ENCODE measurements at regions not wholly inside any gene's neighbourhood (a gene's known extent, or its start where the extent isn't known, plus 50 kb on each side); places are given as distances from the start of the nearest gene placed in this dataset.
A peak's percentile ranks its signal among the peaks of the same experiment; 100 is the strongest.

GRCh38 chr1:34657849-34658248 is 97.0 kb upstream of the GJB5 start:
- 83% methylated on average over 2 of the region's 2 CpGs for WGBS
- H3K4me1 ChIP-seq (ENCODE audit: control insufficient read depth in 4 of 4, insufficient read depth in 4 of 4, low read length in 3 of 4): no peaks in the 10 kb centered on the region
- no peak overlapping the region for H3K9ac ChIP-seq (ENCODE audit: low read depth in 1 of 2, low read length in 2 of 2)
- no peak overlapping the region for H3K27ac ChIP-seq (ENCODE audit: low read depth in 1 of 2, low read length in 2 of 2)
- no peak for TF ChIP-seq RAD21 (IDR thresholded peaks at IDR 0.05)
- TF ChIP-seq HNF4G (IDR thresholded peaks at IDR 0.05): no peak
- TF ChIP-seq SP1 (IDR thresholded peaks at IDR 0.05): no peak
- TF ChIP-seq NR2F2 (IDR thresholded peaks at IDR 0.05): no peak
- no peak for TF ChIP-seq TAF1 (conservative IDR thresholded peaks at IDR 0.05)
- TF ChIP-seq MAX (IDR thresholded peaks at IDR 0.05): no peak
- peaks cover 0 to 3% (median under 1%) of the 10 kb centered on the region in 4 donors for H3K27me3 ChIP-seq (ENCODE audit: control insufficient read depth in 4 of 4, insufficient read depth in 4 of 4, low read length in 3 of 4)
- no peaks in the 10 kb centered on the region for H3K9me3 ChIP-seq (ENCODE audit: control insufficient read depth in 4 of 4, low read length in 3 of 4)
- DNase-seq (ENCODE audit: low spot score): no peak
- H3K4me3 ChIP-seq (ENCODE audit: low read depth in 1 of 3, low read length in 3 of 3): no peak overlapping the region
- H3K36me3 ChIP-seq (ENCODE audit: control insufficient read depth in 4 of 4, insufficient read depth in 3 of 4, low read depth in 1 of 4, low read length in 3 of 4): no peaks in the 10 kb centered on the region

GRCh38 chr1:34663031-34663430 is 91.8 kb upstream of the GJB5 start:
- peaks cover 0 to 6% (median under 1%) of the 10 kb centered on the region in 4 donors for H3K27me3 ChIP-seq (ENCODE audit: control insufficient read depth in 4 of 4, insufficient read depth in 4 of 4, low read length in 3 of 4)
- H3K4me3 ChIP-seq (ENCODE audit: low read depth in 1 of 3, low read length in 3 of 3): no peak overlapping the region
- no peak overlapping the region for H3K27ac ChIP-seq (ENCODE audit: low read depth in 1 of 2, low read length in 2 of 2)
- TF ChIP-seq GABPA (IDR thresholded peaks at IDR 0.05 in 1 of 2, conservative IDR thresholded peaks at IDR 0.05 in 1 of 2): no peak
- no peak for TF ChIP-seq TAF1 (conservative IDR thresholded peaks at IDR 0.05)
- TF ChIP-seq ZBTB33 (IDR thresholded peaks at IDR 0.05): no peak
- H3K4me1 ChIP-seq (ENCODE audit: control insufficient read depth in 4 of 4, insufficient read depth in 4 of 4, low read length in 3 of 4): no peaks in the 10 kb centered on the region
- no peaks in the 10 kb centered on the region for H3K36me3 ChIP-seq (ENCODE audit: control insufficient read depth in 4 of 4, insufficient read depth in 3 of 4, low read depth in 1 of 4, low read length in 3 of 4)
- DNase-seq (ENCODE audit: low spot score): peak; percentile 46
- no peak overlapping the region for H3K9ac ChIP-seq (ENCODE audit: low read depth in 1 of 2, low read length in 2 of 2)
- no peaks in the 10 kb centered on the region for H3K9me3 ChIP-seq (ENCODE audit: control insufficient read depth in 4 of 4, low read length in 3 of 4)

GRCh38 chr1:34668063-34668462 is 86.8 kb upstream of the GJB5 start:
- no peaks in the 10 kb centered on the region for H3K9me3 ChIP-seq (ENCODE audit: control insufficient read depth in 4 of 4, low read length in 3 of 4)
- H3K27me3 ChIP-seq (ENCODE audit: control insufficient read depth in 4 of 4, insufficient read depth in 4 of 4, low read length in 3 of 4): peaks cover 0 to 8% (median under 1%) of the 10 kb centered on the region in 4 donors
- H3K27ac ChIP-seq (ENCODE audit: low read depth in 1 of 2, low read length in 2 of 2): no peak overlapping the region
- DNase-seq (ENCODE audit: low spot score): no peak
- H3K9ac ChIP-seq (ENCODE audit: low read depth in 1 of 2, low read length in 2 of 2): no peak overlapping the region
- H3K4me3 ChIP-seq (ENCODE audit: low read depth in 1 of 3, low read length in 3 of 3): no peak overlapping the region
- no peaks in the 10 kb centered on the region for H3K36me3 ChIP-seq (ENCODE audit: control insufficient read depth in 4 of 4, insufficient read depth in 3 of 4, low read depth in 1 of 4, low read length in 3 of 4)
- TF ChIP-seq MAX (IDR thresholded peaks at IDR 0.05): no peak
- no peak for TF ChIP-seq GABPA (IDR thresholded peaks at IDR 0.05 in 1 of 2, conservative IDR thresholded peaks at IDR 0.05 in 1 of 2)
- no peak for TF ChIP-seq RAD21 (IDR thresholded peaks at IDR 0.05)
- no peak for TF ChIP-seq CTCF (IDR thresholded peaks at IDR 0.05; ENCODE audit: low read depth, low read length, missing input control)
- H3K4me1 ChIP-seq (ENCODE audit: control insufficient read depth in 4 of 4, insufficient read depth in 4 of 4, low read length in 3 of 4): no peaks in the 10 kb centered on the region
- 72% methylated on average over 3 of the region's 3 CpGs for WGBS

Measured in liver (tissue), 8 donors.